ENCODE measurements at regions not wholly inside any gene's neighbourhood (a gene's known extent, or its start where the extent isn't known, plus 50 kb on each side); places are given as distances from the start of the nearest gene placed in this dataset.

DNA sequence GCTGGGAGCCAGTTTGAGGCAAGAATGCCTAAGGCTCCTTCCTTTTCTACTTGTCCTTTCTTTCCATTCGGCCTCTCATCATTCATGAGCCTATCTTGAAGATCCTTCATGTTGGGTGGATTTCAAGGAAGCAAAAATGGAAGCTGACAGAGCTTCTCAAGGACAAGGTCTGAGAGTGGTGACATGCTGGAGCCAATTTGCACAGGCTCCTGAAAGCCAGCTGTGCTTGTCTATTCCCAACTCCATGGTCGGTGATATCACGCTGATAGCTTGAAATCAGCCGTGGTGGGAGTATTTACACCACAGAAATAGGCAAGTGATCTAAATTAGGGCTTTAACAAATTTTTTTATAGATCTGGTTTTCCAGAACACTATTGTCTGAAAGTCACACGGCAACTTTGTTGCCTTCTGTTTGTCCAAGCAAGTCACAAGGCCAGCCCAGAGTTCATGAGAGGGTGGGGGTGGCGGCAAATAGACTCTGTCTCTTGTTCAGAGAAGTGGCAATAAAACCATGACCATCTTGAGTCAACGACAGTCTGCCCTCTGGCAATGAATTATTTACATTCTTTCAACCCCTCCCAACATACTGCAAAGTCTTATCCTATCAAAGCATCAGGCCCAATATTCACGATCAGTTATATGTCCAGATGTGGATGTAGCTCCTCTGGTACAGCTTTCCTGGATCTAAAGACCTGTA, 49.9 kb upstream of the SLC35F5 start:
- no peak for DNase-seq
- intact Hi-C loops (cut with DNase I) = no loop called here
